K562 (cell line): ENCODE measurements at regions not wholly inside any gene's neighbourhood (a gene's known extent, or its start where the extent isn't known, plus 50 kb on each side); places are given as distances from the start of the nearest gene placed in this dataset.

Source experiments
- DEAF1 ChIP-seq: fragments of 450-650 bp; formaldehyde crosslinking; IDR thresholded peaks from 2 replicates; pipeline ENCODE4 v1.4.0; 2020; ENCODE audit warnings: mild to moderate bottlenecking, moderate library complexity
- MGA ChIP-seq: fragments of 450-650 bp; IDR thresholded peaks from 2 replicates; pipeline ENCODE4 v1.6.1; 2016; ENCODE audit warnings: mild to moderate bottlenecking, moderate library complexity
- ZNF395 ChIP-seq: fragments of 200-800 bp; sonication (Bioruptor generic); IDR thresholded peaks from 2 replicates; pipeline ENCODE4 v1.6.1; 2017; ENCODE audit warnings: missing genetic modification characterization, missing compliant biosample characterization
- ZNF75A ChIP-seq: fragments of 450-650 bp; formaldehyde crosslinking; IDR thresholded peaks from 2 replicates; pipeline ENCODE4 v1.4.0; 2020; ENCODE audit warnings: mild to moderate bottlenecking

- TF ChIP-seq MGA (peak; percentile 72), DEAF1 (CRISPR knock-in tag) (peak; percentile 13; the same call in 1 of the 2 replicates), ZNF75A (CRISPR knock-in tag) (peak; percentile 49; the same call in 1 of the 2 replicates), ZNF395 (CRISPR knock-in tag) (peak; percentile 1; the same call in 1 of the 2 replicates)
Observed at GRCh38 chr21:5244376-5244718, 5277.0 kb upstream of the TPTE start (continued).
